SW480 (cell line): ENCODE measurements at regions not wholly inside any gene's neighbourhood (a gene's known extent, or its start where the extent isn't known, plus 50 kb on each side); places are given as distances from the start of the nearest gene placed in this dataset.
A peak's percentile ranks its signal among the peaks of the same experiment; 100 is the strongest.
"Not testable (repeated sequence)": the region's sequence is repeated elsewhere in the genome, so short reads cannot be mapped to it uniquely, and the experiment has no call there.

ENCODE experiments used
- DNase-seq: peaks from one replicate; pipeline ENCODE4 v3.0.0-alpha.2; 2016; ENCODE audit warnings: low spot score

GRCh38 chr3:84260596-84260995 is 698.2 kb upstream of the CADM2 start:
- DNase-seq: peak; percentile 1

GRCh38 chr3:84265768-84266167 is 693.0 kb upstream of the CADM2 start:
- DNase-seq: no peak

- no peak for DNase-seq
These were observed 683.3 kb upstream of the CADM2 start for GRCh38 chr3:84275532-84275931.

- no peak for DNase-seq
These were observed 681.1 kb upstream of the CADM2 start for GRCh38 chr3:84277562-84278224.

- DNase-seq: no peak
These were observed 666.7 kb upstream of the CADM2 start for GRCh38 chr3:84292128-84292527.

GRCh38 chr3:84299329-84299728 is 659.5 kb upstream of the CADM2 start:
- DNase-seq: no peak

- no peak for DNase-seq
These were observed 654.6 kb upstream of the CADM2 start for GRCh38 chr3:84304214-84304613.

GRCh38 chr3:84307339-84307738 is 651.5 kb upstream of the CADM2 start:
- DNase-seq: no peak

- no peak for DNase-seq
These were observed 650.4 kb upstream of the CADM2 start for GRCh38 chr3:84308379-84308778.

- no peak for DNase-seq
These were observed 640.4 kb upstream of the CADM2 start for GRCh38 chr3:84318273-84318809.

GRCh38 chr3:84365563-84366278 is 593.1 kb upstream of the CADM2 start:
- DNase-seq: not testable (repeated sequence)
